ENCODE measurements at regions not wholly inside any gene's neighbourhood (a gene's known extent, or its start where the extent isn't known, plus 50 kb on each side); places are given as distances from the start of the nearest gene placed in this dataset.
"Not testable (repeated sequence)": the region's sequence is repeated elsewhere in the genome, so short reads cannot be mapped to it uniquely, and the experiment has no call there.

GRCh38 chr4:60726779-60727178 lies 473.3 kb upstream of the ADGRL3 start:
- no peak overlapping the region for H3K27ac ChIP-seq
- no peaks in the 10 kb centered on the region for H3K27me3 ChIP-seq
- H3K9me3 ChIP-seq: no peaks in the 10 kb centered on the region
- no peak for TF ChIP-seq CTCF (IDR thresholded peaks at IDR 0.05)
- no peak for TF ChIP-seq POLR2A (IDR thresholded peaks at IDR 0.05)
- no peaks in the 10 kb centered on the region for H3K36me3 ChIP-seq (ENCODE audit: low read depth, missing control alignments)
- DNase-seq: no peak
- H3K4me1 ChIP-seq: no peaks in the 10 kb centered on the region
- intact Hi-C loops (cut with DNase I; ENCODE audit: low total_unique reads): no loop called here
- H3K4me3 ChIP-seq: no peak overlapping the region

- TF ChIP-seq POLR2A (IDR thresholded peaks at IDR 0.05) (no peak), CTCF (IDR thresholded peaks at IDR 0.05) (no peak)
- no peaks in the 10 kb centered on the region for H3K27me3 ChIP-seq
- H3K4me1 ChIP-seq: no peaks in the 10 kb centered on the region
- no peak overlapping the region for H3K27ac ChIP-seq
- no peaks in the 10 kb centered on the region for H3K36me3 ChIP-seq (ENCODE audit: low read depth, missing control alignments)
- no peaks in the 10 kb centered on the region for H3K9me3 ChIP-seq
- intact Hi-C loops (cut with DNase I; ENCODE audit: low total_unique reads): no loop called here
- no peak overlapping the region for H3K4me3 ChIP-seq
- DNase-seq: no peak
These were observed 470.9 kb upstream of the ADGRL3 start for GRCh38 chr4:60729194-60729593.

- H3K4me1 ChIP-seq; H3K27me3 ChIP-seq; H3K4me3 ChIP-seq; H3K27ac ChIP-seq; DNase-seq; H3K36me3 ChIP-seq (ENCODE audit: low read depth, missing control alignments); intact Hi-C loops (cut with DNase I; ENCODE audit: low total_unique reads); H3K9me3 ChIP-seq: not testable (repeated sequence)
- WGBS, 2 donors: 59 to 62% methylated on average over 3 of the region's 3 CpGs
These were observed 470.4 kb upstream of the ADGRL3 start for GRCh38 chr4:60729764-60730163.

- no peak for DNase-seq
- WGBS, 2 donors: 42 to 46% methylated on average over 2 of the region's 2 CpGs
- Histone ChIP-seq H3K4me3 (no peak overlapping the region), H3K27me3 (no peaks in the 10 kb centered on the region), H3K36me3 (ENCODE audit: low read depth, missing control alignments) (no peaks in the 10 kb centered on the region), H3K4me1 (no peaks in the 10 kb centered on the region), H3K27ac (no peak overlapping the region), H3K9me3 (no peaks in the 10 kb centered on the region)
- TF ChIP-seq CTCF (IDR thresholded peaks at IDR 0.05) (no peak), POLR2A (IDR thresholded peaks at IDR 0.05) (no peak)
- intact Hi-C loops (cut with DNase I; ENCODE audit: low total_unique reads): no loop called here
These were observed 462.3 kb upstream of the ADGRL3 start for GRCh38 chr4:60737858-60738257.

- Histone ChIP-seq H3K27me3 (no peaks in the 10 kb centered on the region), H3K9me3 (no peaks in the 10 kb centered on the region), H3K27ac (no peak overlapping the region), H3K4me3 (no peak overlapping the region), H3K4me1 (no peaks in the 10 kb centered on the region), H3K36me3 (ENCODE audit: low read depth, missing control alignments) (no peaks in the 10 kb centered on the region)
- intact Hi-C loops (cut with DNase I; ENCODE audit: low total_unique reads): no loop called here
- WGBS, 2 donors: 60 to 75% methylated on average over 1 of the region's 1 CpG
- TF ChIP-seq CTCF (IDR thresholded peaks at IDR 0.05): no peak
- TF ChIP-seq POLR2A (IDR thresholded peaks at IDR 0.05): no peak
- DNase-seq: no peak
These were observed 456.5 kb upstream of the ADGRL3 start for GRCh38 chr4:60743654-60744053.

Measured in testis (tissue), 2 donors.